Gastrocnemius medialis (tissue), 4 donors: ENCODE measurements at regions not wholly inside any gene's neighbourhood (a gene's known extent, or its start where the extent isn't known, plus 50 kb on each side); places are given as distances from the start of the nearest gene placed in this dataset.

Source experiments
- ATAC-seq, 2 donors: fragments of 150-250 bp; one replicate each; pipeline ENCODE4 v1.9.1; 2016
- DNase-seq, 2 donors: peaks; one replicate each; pipeline ENCODE4 v3.0.0-alpha.2; 2019
- H3K27ac ChIP-seq, 4 donors: fragments of 200-600 bp; sonication (generic); 1 replicate in 1 of 4; 2 replicates in 3 of 4; pipeline ENCODE4 v1.5.1; 2016 to 2018; ENCODE audit warnings: mild to moderate bottlenecking in 2 of 4, moderate library complexity in 1 of 4
- H3K27me3 ChIP-seq, 3 donors: fragments of 200-600 bp; sonication (generic) in 2 of 3; 1 replicate in 1 of 3; 2 replicates in 2 of 3; pipeline versions ENCODE4 v1.5.1 to v1.6.0; 2016 to 2019; ENCODE audit warnings: mild to moderate bottlenecking in 1 of 3, moderate library complexity in 1 of 3
- H3K36me3 ChIP-seq, 2 donors: fragments of 200-600 bp; sonication (generic) in 1 of 2; one replicate each; pipeline ENCODE4 v1.5.1; 2017 to 2018
- H3K4me1 ChIP-seq, 2 donors: fragments of 200-600 bp; sonication (generic) in 1 of 2; one replicate each; pipeline ENCODE4 v1.5.1; 2016 to 2017; ENCODE audit warnings: mild to moderate bottlenecking in 2 of 2
- H3K4me3 ChIP-seq, 4 donors: fragments of 200-600 bp; sonication (generic) in 3 of 4; 1 replicate in 1 of 4; 2 replicates in 3 of 4; pipeline ENCODE4 v1.5.1; 2016 to 2019; ENCODE audit warnings: mild to moderate bottlenecking in 2 of 4
- H3K9me3 ChIP-seq, 3 donors: fragments of 200-600 bp; sonication (generic) in 2 of 3; 1 replicate in 1 of 3; 2 replicates in 2 of 3; pipeline ENCODE4 v1.5.1; 2016 to 2019
- CTCF ChIP-seq, 5 experiments: fragments of 450-650 bp in 3 of 5; fragments of 200-600 bp in 2 of 5; sonication (generic) in 2 of 5; IDR thresholded peaks in 4 of 5; conservative IDR thresholded peaks in 1 of 5; 1 replicate in 4 of 5; 2 replicates in 1 of 5; pipeline ENCODE4 v1.5.1; 2016 to 2019; ENCODE audit warnings: antibody characterized with exemption in 5 of 5, mild to moderate bottlenecking in 3 of 5, moderate library complexity in 3 of 5
- POLR2A ChIP-seq, 2 donors: fragments of 450-650 bp; IDR thresholded peaks; one replicate each; pipeline ENCODE4 v1.6.1; 2017; ENCODE audit warnings: antibody characterized with exemption in 2 of 2, mild to moderate bottlenecking in 2 of 2, moderate library complexity in 2 of 2
- in situ Hi-C, 4 donors: fragments of 200-750 bp; cut with MboI; loops; one replicate each; pipeline versions ENCODE4 v1.15.0 to v1.8.0; 2017; ENCODE audit warnings: low sequenced_read_pairs in 4 of 4
- intact Hi-C: fragments of 100-400 bp; cut with DNase I; formaldehyde crosslinking; loops from one replicate; pipeline ENCODE4 v1.15.1; 2023; ENCODE audit warnings: low total_unique reads

- intact Hi-C loops (no loop called here), in situ Hi-C loops (no loop called here)
- no peak overlapping the region for H3K27ac ChIP-seq
- H3K27me3 ChIP-seq = no peaks in the 10 kb centered on the region
- H3K4me3 ChIP-seq = no peak overlapping the region
- no peak for TF ChIP-seq CTCF (IDR thresholded peaks at IDR 0.05 in 4 of 5, conservative IDR thresholded peaks at IDR 0.05 in 1 of 5)
- no peak for TF ChIP-seq POLR2A (IDR thresholded peaks at IDR 0.05)
- H3K4me1 ChIP-seq = no peaks in the 10 kb centered on the region
- H3K36me3 ChIP-seq = no peaks in the 10 kb centered on the region
- no peak for ATAC-seq
- no peaks in the 10 kb centered on the region for H3K9me3 ChIP-seq
- no peak for DNase-seq
These were observed 272.4 kb upstream of the COL8A1 start for GRCh38 chr3:99365979-99366378.

GRCh38 chr3:99365396-99365795 lies 273.0 kb upstream of the COL8A1 start:
- H3K27me3 ChIP-seq = no peaks in the 10 kb centered on the region
- intact Hi-C loops (no loop called here), in situ Hi-C loops (no loop called here)
- H3K4me3 ChIP-seq = no peak overlapping the region
- no peak overlapping the region for H3K27ac ChIP-seq
- ATAC-seq = no peak
- H3K36me3 ChIP-seq = no peaks in the 10 kb centered on the region
- no peak for DNase-seq
- H3K9me3 ChIP-seq = no peaks in the 10 kb centered on the region
- TF ChIP-seq CTCF (IDR thresholded peaks at IDR 0.05 in 4 of 5, conservative IDR thresholded peaks at IDR 0.05 in 1 of 5) = no peak
- TF ChIP-seq POLR2A (IDR thresholded peaks at IDR 0.05) = no peak
- no peaks in the 10 kb centered on the region for H3K4me1 ChIP-seq

GRCh38 chr3:99357131-99357530 lies 281.3 kb upstream of the COL8A1 start:
- ATAC-seq (no peak), DNase-seq (no peak)
- no peak overlapping the region for H3K4me3 ChIP-seq
- no peaks in the 10 kb centered on the region for H3K9me3 ChIP-seq
- in situ Hi-C loops = no loop called here
- H3K4me1 ChIP-seq = no peaks in the 10 kb centered on the region
- H3K27ac ChIP-seq = no peak overlapping the region
- intact Hi-C loops = no loop called here
- no peaks in the 10 kb centered on the region for H3K36me3 ChIP-seq
- H3K27me3 ChIP-seq = no peaks in the 10 kb centered on the region
- TF ChIP-seq POLR2A (IDR thresholded peaks at IDR 0.05) = no peak
- TF ChIP-seq CTCF (IDR thresholded peaks at IDR 0.05 in 4 of 5, conservative IDR thresholded peaks at IDR 0.05 in 1 of 5) = no peak

GRCh38 chr3:99356696-99357095 lies 281.7 kb upstream of the COL8A1 start:
- Histone ChIP-seq H3K27me3 (no peaks in the 10 kb centered on the region), H3K27ac (no peak overlapping the region), H3K36me3 (no peaks in the 10 kb centered on the region), H3K4me1 (no peaks in the 10 kb centered on the region), H3K9me3 (no peaks in the 10 kb centered on the region), H3K4me3 (no peak overlapping the region)
- intact Hi-C loops = no loop called here
- in situ Hi-C loops = no loop called here
- DNase-seq (no peak), ATAC-seq (no peak)
- no peak for TF ChIP-seq POLR2A (IDR thresholded peaks at IDR 0.05)
- TF ChIP-seq CTCF (IDR thresholded peaks at IDR 0.05 in 4 of 5, conservative IDR thresholded peaks at IDR 0.05 in 1 of 5) = no peak

GRCh38 chr3:99355465-99355864 lies 282.9 kb upstream of the COL8A1 start:
- Histone ChIP-seq H3K4me1 (no peaks in the 10 kb centered on the region), H3K9me3 (no peaks in the 10 kb centered on the region), H3K4me3 (no peak overlapping the region), H3K27ac (no peak overlapping the region), H3K36me3 (no peaks in the 10 kb centered on the region), H3K27me3 (no peaks in the 10 kb centered on the region)
- in situ Hi-C loops (no loop called here), intact Hi-C loops (no loop called here)
- no peak for DNase-seq
- no peak for ATAC-seq
- TF ChIP-seq CTCF (IDR thresholded peaks at IDR 0.05 in 4 of 5, conservative IDR thresholded peaks at IDR 0.05 in 1 of 5) = no peak
- TF ChIP-seq POLR2A (IDR thresholded peaks at IDR 0.05) = no peak
